PC-3 (cell line): ENCODE measurements at regions not wholly inside any gene's neighbourhood (a gene's known extent, or its start where the extent isn't known, plus 50 kb on each side); places are given as distances from the start of the nearest gene placed in this dataset.

Experiments used
- ATAC-seq: fragments of 200-7000 bp; cut with Tn5 transposase; 2 replicates; pipeline ENCODE4 v1.9.1; 2020; ENCODE audit warnings: mild to moderate bottlenecking, moderate library complexity
- BruUV-seq: library from RNA; stranded (reverse); fragments of 400-500 nt; replicated peaks from 2 replicates; lab custom pipeline; 2021; lab: Mats Ljungman, UMichigan
- CTCF ChIA-PET: fragments of 300-600 bp; sonication (Branson Sonifier 250); formaldehyde crosslinking; loops from one replicate; lab custom pipeline; 2022; ENCODE audit warnings: antibody characterized with exemption; lab: Charles Lee
- POLR2A ChIA-PET: fragments of 300-600 bp; sonication (Branson Sonifier 250); formaldehyde crosslinking; loops from one replicate; lab custom pipeline; 2022; ENCODE audit warnings: antibody characterized with exemption; ENCODE audit not compliant: unreplicated experiment; lab: Charles Lee
- DNase-seq: peaks from one replicate; pipeline ENCODE4 v3.0.0-alpha.2; 2015
- H2AFZ ChIP-seq: fragments of 300-600 bp; sonication (generic); 2 replicates; pipeline ENCODE4 v1.6.0; 2016; ENCODE audit warnings: antibody characterized with exemption, low read length
- H3F3A ChIP-seq: fragments of 300-600 bp; sonication (generic); one replicate; pipeline ENCODE4 v1.6.0; 2017; ENCODE audit warnings: antibody characterized with exemption, low read length, control low read depth, mild to moderate bottlenecking; ENCODE audit not compliant: unreplicated experiment
- H3K27ac ChIP-seq: fragments of 300-600 bp; sonication (generic); 2 replicates; pipeline ENCODE4 v1.5.1; 2016; ENCODE audit warnings: mild to moderate bottlenecking, low read length
- H3K27me3 ChIP-seq: fragments of 300-600 bp; sonication (generic); 2 replicates; pipeline ENCODE4 v1.6.1; 2016; ENCODE audit warnings: low read length, mixed read lengths
- H3K36me3 ChIP-seq: fragments of 300-600 bp; sonication (generic); 2 replicates; pipeline ENCODE4 v1.6.1; 2016; ENCODE audit warnings: low read depth, mixed run types, low read length, mixed read lengths
- H3K4me1 ChIP-seq: fragments of 300-600 bp; sonication (generic); 2 replicates; pipeline ENCODE4 v1.5.1; 2016; ENCODE audit warnings: low read length; ENCODE audit not compliant: insufficient read depth
- H3K4me2 ChIP-seq: fragments of 300-600 bp; sonication (generic); 2 replicates; pipeline ENCODE4 v1.6.0; 2016; ENCODE audit warnings: low read length
- H3K4me3 ChIP-seq: fragments of 300-600 bp; sonication (generic); 2 replicates; pipeline ENCODE4 v1.5.1; 2016; ENCODE audit warnings: mild to moderate bottlenecking, low read length, mixed read lengths
- H3K79me2 ChIP-seq: fragments of 300-600 bp; sonication (generic); 2 replicates; pipeline ENCODE4 v1.6.1; 2017; ENCODE audit warnings: low read length, mixed read lengths
- H3K9ac ChIP-seq: fragments of 300-600 bp; sonication (generic); 2 replicates; pipeline ENCODE4 v1.6.0; 2016; ENCODE audit warnings: mild to moderate bottlenecking, low read length
- H3K9me2 ChIP-seq: fragments of 300-600 bp; sonication (generic); replicated peaks from 2 replicates; pipeline ENCODE4 v1.6.1; 2016; ENCODE audit warnings: mixed run types, low read length, mixed read lengths
- H3K9me3 ChIP-seq: fragments of 300-600 bp; sonication (generic); 2 replicates; pipeline ENCODE4 v1.6.1; 2016; ENCODE audit warnings: low read length, mixed read lengths
- H4K20me1 ChIP-seq: fragments of 300-600 bp; sonication (generic); 2 replicates; pipeline ENCODE4 v1.6.1; 2016; ENCODE audit warnings: low read length, mixed read lengths
- EZH2 ChIP-seq: fragments of 300-600 bp; sonication (generic); IDR thresholded peaks from one replicate; pipeline ENCODE4 v1.6.1; 2017; ENCODE audit warnings: antibody characterized with exemption, mild to moderate bottlenecking, low read length; ENCODE audit not compliant: unreplicated experiment
- EZH2phosphoT487 ChIP-seq: fragments of 300-600 bp; sonication (generic); IDR thresholded peaks from 2 replicates; pipeline ENCODE4 v1.6.1; 2018; ENCODE audit warnings: mild to moderate bottlenecking, antibody characterized with exemption, low read length, borderline replicate concordance
- intact Hi-C: fragments of 100-400 bp; cut with micrococcal nuclease; formaldehyde crosslinking; loops from 2 replicates; pipeline ENCODE4 v1.9.0; 2023
- TF ChIP-seq, protein P1 (sequence below): fragments of 300-600 bp; sonication (generic); conservative IDR thresholded peaks from 2 replicates; pipeline ENCODE4 v1.5.1; 2017; ENCODE audit warnings: antibody characterized with exemption, low read depth, mild to moderate bottlenecking, low read length

DNA sequence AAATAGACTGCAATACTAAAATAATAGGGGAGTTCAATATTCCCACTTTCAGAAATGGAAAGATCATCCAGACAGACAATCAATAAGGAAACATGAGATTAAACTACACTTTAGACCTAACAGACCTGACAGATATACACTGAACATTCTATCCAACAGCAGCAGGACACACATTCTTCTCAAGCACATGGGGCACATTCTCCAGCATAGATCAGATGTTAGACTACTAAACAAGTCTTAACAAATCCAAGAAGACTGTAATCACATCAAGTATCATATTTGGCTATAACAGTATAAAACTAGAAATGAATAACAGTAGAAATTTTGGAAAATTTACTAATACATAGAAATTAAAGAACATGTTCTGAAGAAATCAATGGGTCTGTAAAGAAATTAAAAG lies 458.9 kb upstream of the ANKRD30A start:
- ATAC-seq (no peak), DNase-seq (no peak)
- POLR2A ChIA-PET, result no interaction called here

DNA sequence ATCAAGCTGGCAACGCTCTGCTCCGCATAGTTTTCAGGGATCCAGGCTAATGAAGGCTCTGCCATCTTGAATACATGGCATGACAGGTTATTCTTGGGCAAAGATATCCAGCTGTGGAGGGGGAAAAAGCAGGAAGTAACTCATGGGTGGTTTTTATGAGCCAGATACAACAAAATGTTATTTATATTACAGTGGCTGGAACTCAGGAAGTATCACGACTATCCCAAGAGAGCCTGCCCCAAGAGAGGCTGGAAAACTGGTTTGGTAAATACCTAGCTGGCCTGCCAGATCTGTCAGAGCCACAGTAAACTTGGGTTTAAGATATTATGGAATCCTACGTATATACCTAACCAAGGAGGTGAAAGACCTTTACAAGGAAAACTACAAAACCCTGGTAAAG lies 462.8 kb upstream of the ANKRD30A start:
- Histone ChIP-seq H3K9me2 (no peaks in the 10 kb centered on the region), H3K9me3 (no peaks in the 10 kb centered on the region), H4K20me1 (no peaks in the 10 kb centered on the region), H2AFZ (peak overlapping the region; percentile 19; the same call in 1 of the 2 replicates), H3K79me2 (no peaks in the 10 kb centered on the region), H3K9ac (no peak overlapping the region), H3K4me1 (peaks cover 12% of the 10 kb centered on the region), H3K4me3 (no peak overlapping the region), H3K27me3 (no peaks in the 10 kb centered on the region), H3K4me2 (peak overlapping the region; percentile 3; the same call in 1 of the 2 replicates), H3F3A (no peaks in the 10 kb centered on the region), H3K27ac (peak overlapping the region; percentile 5; the same call in 1 of the 2 replicates), H3K36me3 (no peaks in the 10 kb centered on the region)
- no TSS peak for BruUV-seq
- DNase-seq (peak; percentile 86), ATAC-seq (peak; percentile 89)
- CTCF ChIA-PET, result interaction anchor here (0.6 kb wide), 1 partner anchor 472 kb away, joined by 3 read pairs; no protein-coding TSS in a partner anchor
- POLR2A ChIA-PET, result no interaction called here
- intact Hi-C loops, result no loop called here
- TF ChIP-seq EZH2phosphoT487, result no peak
- TF ChIP-seq, protein P1, sequence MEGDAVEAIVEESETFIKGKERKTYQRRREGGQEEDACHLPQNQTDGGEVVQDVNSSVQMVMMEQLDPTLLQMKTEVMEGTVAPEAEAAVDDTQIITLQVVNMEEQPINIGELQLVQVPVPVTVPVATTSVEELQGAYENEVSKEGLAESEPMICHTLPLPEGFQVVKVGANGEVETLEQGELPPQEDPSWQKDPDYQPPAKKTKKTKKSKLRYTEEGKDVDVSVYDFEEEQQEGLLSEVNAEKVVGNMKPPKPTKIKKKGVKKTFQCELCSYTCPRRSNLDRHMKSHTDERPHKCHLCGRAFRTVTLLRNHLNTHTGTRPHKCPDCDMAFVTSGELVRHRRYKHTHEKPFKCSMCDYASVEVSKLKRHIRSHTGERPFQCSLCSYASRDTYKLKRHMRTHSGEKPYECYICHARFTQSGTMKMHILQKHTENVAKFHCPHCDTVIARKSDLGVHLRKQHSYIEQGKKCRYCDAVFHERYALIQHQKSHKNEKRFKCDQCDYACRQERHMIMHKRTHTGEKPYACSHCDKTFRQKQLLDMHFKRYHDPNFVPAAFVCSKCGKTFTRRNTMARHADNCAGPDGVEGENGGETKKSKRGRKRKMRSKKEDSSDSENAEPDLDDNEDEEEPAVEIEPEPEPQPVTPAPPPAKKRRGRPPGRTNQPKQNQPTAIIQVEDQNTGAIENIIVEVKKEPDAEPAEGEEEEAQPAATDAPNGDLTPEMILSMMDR, result no peak

More for the DNA sequence above, 458.9 kb upstream of the ANKRD30A start:
- BruUV-seq, result no TSS peak
- no peak overlapping the region for H3K4me2 ChIP-seq
- H2AFZ ChIP-seq, result no peak overlapping the region
- H3K4me3 ChIP-seq, result no peak overlapping the region
- no peaks in the 10 kb centered on the region for H3K27me3 ChIP-seq
- no peaks in the 10 kb centered on the region for H3K9me3 ChIP-seq
- CTCF ChIA-PET, result no interaction called here
- H3F3A ChIP-seq, result peaks cover 6% of the 10 kb centered on the region
- no peak overlapping the region for H3K9ac ChIP-seq
- intact Hi-C loops, result no loop called here
- no peaks in the 10 kb centered on the region for H3K36me3 ChIP-seq
- H4K20me1 ChIP-seq, result no peaks in the 10 kb centered on the region
- H3K79me2 ChIP-seq, result no peaks in the 10 kb centered on the region
- H3K9me2 ChIP-seq, result no peaks in the 10 kb centered on the region
- no peak overlapping the region for H3K27ac ChIP-seq
- TF ChIP-seq EZH2phosphoT487 (no peak), EZH2 (no peak)
- TF ChIP-seq, protein P1, result no peak
- peaks cover 28% of the 10 kb centered on the region for H3K4me1 ChIP-seq

DNA sequence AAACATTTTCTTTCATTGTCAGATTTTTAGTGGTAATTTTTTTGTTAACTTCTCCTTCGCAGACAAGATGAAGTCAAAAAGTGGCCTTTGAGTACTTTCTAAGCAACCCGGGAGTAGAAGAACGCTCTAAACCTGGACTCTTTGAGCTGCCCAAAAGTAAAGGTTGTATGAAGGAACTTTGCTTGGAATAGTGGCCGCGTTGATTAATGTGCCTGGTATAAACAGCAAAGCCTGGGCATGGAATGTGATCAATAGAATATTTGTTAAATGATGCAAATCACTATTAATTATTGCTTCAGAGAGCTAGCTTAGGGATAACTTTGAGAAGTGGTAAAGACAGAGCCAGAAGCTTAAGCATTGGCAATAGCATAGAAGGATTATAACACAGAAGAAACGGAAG lies 475.1 kb upstream of the ANKRD30A start:
- H3K27me3 ChIP-seq, result no peaks in the 10 kb centered on the region
- BruUV-seq, result no TSS peak
- H3K79me2 ChIP-seq, result no peaks in the 10 kb centered on the region
- H3K4me2 ChIP-seq, result no peak overlapping the region
- DNase-seq (no peak), ATAC-seq (no peak)
- H3K4me1 ChIP-seq, result no peaks in the 10 kb centered on the region
- H3K27ac ChIP-seq, result no peak overlapping the region
- ChIA-PET CTCF (interaction anchor here (0.6 to 0.7 kb wide), 2 partner anchors 15 to 70 kb away, joined by 5 read pairs; no protein-coding TSS in a partner anchor), POLR2A (no interaction called here)
- no peaks in the 10 kb centered on the region for H3K9me3 ChIP-seq
- H4K20me1 ChIP-seq, result no peaks in the 10 kb centered on the region
- no peak overlapping the region for H3K4me3 ChIP-seq
- H3K9me2 ChIP-seq, result 0 out of 2 replicates have a peak, but pooled peaks cover 5% of the 10 kb centered on the region
- no peaks in the 10 kb centered on the region for H3K36me3 ChIP-seq
- H2AFZ ChIP-seq, result no peak overlapping the region
- H3K9ac ChIP-seq, result no peak overlapping the region
- no peak for TF ChIP-seq EZH2
- no peaks in the 10 kb centered on the region for H3F3A ChIP-seq
- intact Hi-C loops, result no loop called here
